Fibroblast of mammary gland (primary cell): ENCODE measurements at regions not wholly inside any gene's neighbourhood (a gene's known extent, or its start where the extent isn't known, plus 50 kb on each side); places are given as distances from the start of the nearest gene placed in this dataset.

Experiments used
- DNase-seq: peaks from one replicate; pipeline ENCODE4 v3.0.0-alpha.2; 2010; ENCODE audit warnings: low read depth
- H3K4me3 ChIP-seq: 2 replicates; pipeline ENCODE4 v1.5.1; 2011; ENCODE audit warnings: low read depth, mild to moderate bottlenecking, low read length, moderate library complexity; ENCODE audit not compliant: control insufficient read depth
- TF ChIP-seq, protein P1 (sequence below): conservative IDR thresholded peaks from 2 replicates; pipeline ENCODE4 v1.5.1; 2011; ENCODE audit warnings: low read depth, low read length, inconsistent platforms; ENCODE audit not compliant: control insufficient read depth, insufficient read depth

DNA sequence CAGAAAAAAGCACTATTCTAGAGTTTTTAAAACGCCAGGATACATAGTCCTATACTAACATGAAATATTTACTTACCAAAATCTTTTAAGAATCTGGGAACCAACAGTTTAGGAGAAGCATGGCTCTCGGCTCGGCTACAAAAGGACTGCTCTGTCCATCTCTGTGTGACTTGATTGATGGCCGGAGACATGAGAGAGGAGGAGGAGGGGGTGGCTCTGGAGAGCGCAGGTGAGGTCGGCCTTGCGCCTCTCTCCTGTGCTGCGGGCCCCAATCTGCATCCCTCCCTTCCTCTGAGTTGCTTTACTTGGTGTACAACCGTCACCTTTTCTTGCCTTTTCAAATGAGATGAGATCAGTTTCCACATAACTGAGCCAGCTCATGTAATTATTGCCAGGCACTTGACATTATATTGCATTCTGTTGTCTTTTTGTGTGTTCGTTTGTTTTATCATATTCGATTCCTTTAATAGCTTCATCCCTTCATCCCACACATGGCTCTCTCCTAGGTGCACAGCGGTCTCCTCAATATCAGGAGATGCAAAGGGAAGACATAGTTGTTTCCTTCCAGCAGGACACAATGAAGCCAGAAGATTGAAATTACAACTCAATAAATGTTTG, 87.8 kb upstream of the KLF6 start:
- no peak overlapping the region for H3K4me3 ChIP-seq
- TF ChIP-seq, protein P1, sequence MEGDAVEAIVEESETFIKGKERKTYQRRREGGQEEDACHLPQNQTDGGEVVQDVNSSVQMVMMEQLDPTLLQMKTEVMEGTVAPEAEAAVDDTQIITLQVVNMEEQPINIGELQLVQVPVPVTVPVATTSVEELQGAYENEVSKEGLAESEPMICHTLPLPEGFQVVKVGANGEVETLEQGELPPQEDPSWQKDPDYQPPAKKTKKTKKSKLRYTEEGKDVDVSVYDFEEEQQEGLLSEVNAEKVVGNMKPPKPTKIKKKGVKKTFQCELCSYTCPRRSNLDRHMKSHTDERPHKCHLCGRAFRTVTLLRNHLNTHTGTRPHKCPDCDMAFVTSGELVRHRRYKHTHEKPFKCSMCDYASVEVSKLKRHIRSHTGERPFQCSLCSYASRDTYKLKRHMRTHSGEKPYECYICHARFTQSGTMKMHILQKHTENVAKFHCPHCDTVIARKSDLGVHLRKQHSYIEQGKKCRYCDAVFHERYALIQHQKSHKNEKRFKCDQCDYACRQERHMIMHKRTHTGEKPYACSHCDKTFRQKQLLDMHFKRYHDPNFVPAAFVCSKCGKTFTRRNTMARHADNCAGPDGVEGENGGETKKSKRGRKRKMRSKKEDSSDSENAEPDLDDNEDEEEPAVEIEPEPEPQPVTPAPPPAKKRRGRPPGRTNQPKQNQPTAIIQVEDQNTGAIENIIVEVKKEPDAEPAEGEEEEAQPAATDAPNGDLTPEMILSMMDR, result no peak
- DNase-seq, result no peak

GRCh38 chr10:3871424-3871996, 86.5 kb upstream of the KLF6 start:
- TF ChIP-seq, protein P1, result no peak
- no peak for DNase-seq
- H3K4me3 ChIP-seq, result no peak overlapping the region

GRCh38 chr10:3869036-3869435, 84.0 kb upstream of the KLF6 start:
- TF ChIP-seq, protein P1, result no peak

DNA sequence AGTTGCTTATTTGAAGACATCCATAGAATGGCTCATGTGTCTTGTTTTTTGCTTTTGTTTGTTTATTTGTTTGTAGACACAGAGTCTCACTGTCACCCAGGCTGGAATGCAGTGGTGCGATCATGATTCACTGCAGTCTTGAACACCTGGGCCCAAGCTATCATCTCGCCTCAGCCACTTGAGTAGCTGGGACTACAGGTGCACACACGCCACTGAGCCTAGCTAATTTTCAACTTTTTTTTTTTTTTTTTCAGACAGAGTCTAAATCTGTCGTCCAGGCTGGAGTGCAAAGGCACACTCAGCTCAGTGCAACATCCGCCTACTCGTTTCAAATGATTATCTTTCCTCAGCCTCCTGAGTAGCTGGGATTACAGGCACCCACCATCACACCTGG, 83.3 kb upstream of the KLF6 start:
- no peak for DNase-seq
- TF ChIP-seq, protein P1, result no peak
- no peak overlapping the region for H3K4me3 ChIP-seq

More at GRCh38 chr10:3869036-3869435, 84.0 kb upstream of the KLF6 start:
- DNase-seq, result peak; percentile 41
- no peak overlapping the region for H3K4me3 ChIP-seq

- DNase-seq, result peak; percentile 58
- H3K4me3 ChIP-seq, result no peak overlapping the region
- TF ChIP-seq, protein P1, result no peak
Observed at GRCh38 chr10:3867454-3868270, 82.7 kb upstream of the KLF6 start.

DNA sequence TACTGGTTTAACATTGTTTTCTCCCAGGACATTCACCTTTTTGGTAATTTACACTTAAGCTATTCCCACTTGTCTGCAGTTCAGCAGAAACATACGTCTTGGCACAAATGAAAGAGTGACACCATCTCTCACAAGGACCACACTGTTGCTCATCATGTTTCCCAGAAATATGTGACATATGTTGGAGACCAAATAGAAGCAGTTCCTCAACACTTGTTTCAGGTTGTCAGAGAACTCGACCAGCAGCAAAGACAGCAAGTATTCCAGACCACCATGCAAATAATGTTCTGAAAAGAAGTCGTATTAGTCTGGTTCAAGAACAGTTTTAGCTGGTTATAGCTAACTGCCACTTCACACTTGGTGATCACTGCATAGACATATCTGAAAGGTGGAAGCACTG, 81.3 kb upstream of the KLF6 start:
- no peak for DNase-seq
- TF ChIP-seq, protein P1, result no peak
- no peak overlapping the region for H3K4me3 ChIP-seq
